IMR-90 (cell line): ENCODE measurements at regions not wholly inside any gene's neighbourhood (a gene's known extent, or its start where the extent isn't known, plus 50 kb on each side); places are given as distances from the start of the nearest gene placed in this dataset.

Source experiments
- CTCF ChIP-seq: conservative IDR thresholded peaks from 2 replicates; pipeline ENCODE4 v1.5.1; 2012; ENCODE audit warnings: mild to moderate bottlenecking, low read depth, low read length, improper control_type of control experiment
- NFE2L2 ChIP-seq: fragments of 150-350 bp; IDR thresholded peaks from 2 replicates; pipeline ENCODE4 v1.6.1; 2016; ENCODE audit warnings: low read depth, mild to moderate bottlenecking, low read length
- POLR2A ChIP-seq: IDR thresholded peaks from 2 replicates; pipeline ENCODE4 v1.6.1; 2012; ENCODE audit warnings: mild to moderate bottlenecking, low read depth, low read length

- TF ChIP-seq CTCF (no peak), NFE2L2 (no peak), POLR2A (no peak)
Observed at GRCh38 chr6:44666324-44666723, 278.8 kb downstream of the CDC5L start.
